ENCODE measurements at regions not wholly inside any gene's neighbourhood (a gene's known extent, or its start where the extent isn't known, plus 50 kb on each side); places are given as distances from the start of the nearest gene placed in this dataset.

GRCh38 chr2:6392966-6393365, 472.7 kb downstream of the CMPK2 start:
- CTCF ChIA-PET, result no interaction called here
- BruUV-seq (replicated peaks), result no TSS peak
- intact Hi-C loops (cut with micrococcal nuclease; ENCODE audit: unreplicated experiment), result no loop called here

DNA sequence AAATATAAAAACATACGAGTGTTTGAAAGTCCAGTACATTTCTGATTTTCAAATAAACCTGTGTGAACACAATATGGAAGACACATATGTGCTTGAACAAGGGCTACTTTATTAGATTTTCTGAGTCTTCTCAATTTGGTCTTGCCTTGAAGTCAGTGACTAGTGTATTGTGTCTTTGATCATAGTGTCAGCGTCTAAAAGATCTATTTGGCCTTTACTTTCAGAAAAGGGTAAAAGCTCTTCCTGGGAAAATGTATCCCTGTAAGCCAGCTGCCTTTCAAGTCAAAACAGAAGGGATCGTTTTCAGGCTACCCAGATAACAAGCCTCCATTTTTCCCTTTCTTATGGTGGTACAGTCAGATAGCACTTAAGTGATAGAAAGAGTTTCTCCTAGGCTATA, 471.9 kb downstream of the CMPK2 start:
- Histone ChIP-seq H3K27ac (no peak overlapping the region), H3K36me3 (ENCODE audit: low read depth) (no peaks in the 10 kb centered on the region), H3K4me1 (replicated peaks; ENCODE audit: insufficient read depth) (no peaks in the 10 kb centered on the region), H3K9me3 (ENCODE audit: insufficient read depth, low read depth) (no peaks in the 10 kb centered on the region; the same call in 1 of the 2 replicates), H3K27me3 (ENCODE audit: insufficient read depth, low read depth) (no peaks in the 10 kb centered on the region), H2AFZ (no peak overlapping the region), H4K20me1 (ENCODE audit: insufficient read depth) (no peaks in the 10 kb centered on the region), H3K9me2 (ENCODE audit: insufficient read depth) (no peaks in the 10 kb centered on the region; the same call in 1 of the 2 replicates), H3K4me2 (no peak overlapping the region), H3K4me3 (no peak overlapping the region), H3K79me2 (ENCODE audit: low read depth) (no peaks in the 10 kb centered on the region), H3F3A (ENCODE audit: insufficient read depth, low read depth) (no peaks in the 10 kb centered on the region)
- intact Hi-C loops (cut with micrococcal nuclease; ENCODE audit: unreplicated experiment), result no loop called here
- TF ChIP-seq EZH2 (IDR thresholded peaks at IDR 0.05; ENCODE audit: low read depth) (no peak), CTCF (conservative IDR thresholded peaks at IDR 0.05) (no peak)
- POLR2A ChIA-PET (ENCODE audit: unreplicated experiment), result no interaction called here
- CTCF ChIA-PET, result no interaction called here
- no peak for DNase-seq
- BruUV-seq (replicated peaks), result no TSS peak

More at GRCh38 chr2:6392966-6393365, 472.7 kb downstream of the CMPK2 start:
- H4K20me1 ChIP-seq (ENCODE audit: insufficient read depth), result no peaks in the 10 kb centered on the region
- H3K27ac ChIP-seq, result no peak overlapping the region
- H3K4me2 ChIP-seq, result no peak overlapping the region
- no peaks in the 10 kb centered on the region for H3K27me3 ChIP-seq (ENCODE audit: insufficient read depth, low read depth)
- no peak for DNase-seq
- POLR2A ChIA-PET (ENCODE audit: unreplicated experiment), result no interaction called here
- no peaks in the 10 kb centered on the region; the same call in 1 of the 2 replicates for H3K9me3 ChIP-seq (ENCODE audit: insufficient read depth, low read depth)
- no peaks in the 10 kb centered on the region for H3K36me3 ChIP-seq (ENCODE audit: low read depth)
- no peaks in the 10 kb centered on the region for H3K79me2 ChIP-seq (ENCODE audit: low read depth)
- no peaks in the 10 kb centered on the region for H3K4me1 ChIP-seq (replicated peaks; ENCODE audit: insufficient read depth)
- TF ChIP-seq CTCF (conservative IDR thresholded peaks at IDR 0.05), result no peak
- TF ChIP-seq EZH2 (IDR thresholded peaks at IDR 0.05; ENCODE audit: low read depth), result no peak
- no peak overlapping the region for H3K4me3 ChIP-seq
- H3F3A ChIP-seq (ENCODE audit: insufficient read depth, low read depth), result no peaks in the 10 kb centered on the region
- no peak overlapping the region for H2AFZ ChIP-seq
- H3K9me2 ChIP-seq (ENCODE audit: insufficient read depth), result no peaks in the 10 kb centered on the region; the same call in 1 of the 2 replicates

- DNase-seq, result no peak
- Histone ChIP-seq H3K79me2 (ENCODE audit: low read depth) (no peaks in the 10 kb centered on the region), H3K4me3 (no peak overlapping the region), H2AFZ (no peak overlapping the region), H3F3A (ENCODE audit: insufficient read depth, low read depth) (no peaks in the 10 kb centered on the region), H3K27me3 (ENCODE audit: insufficient read depth, low read depth) (no peaks in the 10 kb centered on the region), H3K36me3 (ENCODE audit: low read depth) (no peaks in the 10 kb centered on the region), H3K9me2 (ENCODE audit: insufficient read depth) (no peaks in the 10 kb centered on the region; the same call in 1 of the 2 replicates), H3K4me1 (replicated peaks; ENCODE audit: insufficient read depth) (no peaks in the 10 kb centered on the region), H3K4me2 (no peak overlapping the region), H4K20me1 (ENCODE audit: insufficient read depth) (no peaks in the 10 kb centered on the region), H3K9me3 (ENCODE audit: insufficient read depth, low read depth) (no peaks in the 10 kb centered on the region; the same call in 1 of the 2 replicates), H3K27ac (no peak overlapping the region)
- ChIA-PET POLR2A (ENCODE audit: unreplicated experiment) (no interaction called here), CTCF (no interaction called here)
- intact Hi-C loops (cut with micrococcal nuclease; ENCODE audit: unreplicated experiment), result no loop called here
- no peak for TF ChIP-seq CTCF (conservative IDR thresholded peaks at IDR 0.05)
- TF ChIP-seq EZH2 (IDR thresholded peaks at IDR 0.05; ENCODE audit: low read depth), result no peak
- BruUV-seq (replicated peaks), result no TSS peak
These were observed 471.4 kb downstream of the CMPK2 start for GRCh38 chr2:6394276-6394675.

All from PC-9 (cell line).